ENCODE measurements at regions not wholly inside any gene's neighbourhood (a gene's known extent, or its start where the extent isn't known, plus 50 kb on each side); places are given as distances from the start of the nearest gene placed in this dataset.
"Not testable (repeated sequence)": the region's sequence is repeated elsewhere in the genome, so short reads cannot be mapped to it uniquely, and the experiment has no call there.

DNA sequence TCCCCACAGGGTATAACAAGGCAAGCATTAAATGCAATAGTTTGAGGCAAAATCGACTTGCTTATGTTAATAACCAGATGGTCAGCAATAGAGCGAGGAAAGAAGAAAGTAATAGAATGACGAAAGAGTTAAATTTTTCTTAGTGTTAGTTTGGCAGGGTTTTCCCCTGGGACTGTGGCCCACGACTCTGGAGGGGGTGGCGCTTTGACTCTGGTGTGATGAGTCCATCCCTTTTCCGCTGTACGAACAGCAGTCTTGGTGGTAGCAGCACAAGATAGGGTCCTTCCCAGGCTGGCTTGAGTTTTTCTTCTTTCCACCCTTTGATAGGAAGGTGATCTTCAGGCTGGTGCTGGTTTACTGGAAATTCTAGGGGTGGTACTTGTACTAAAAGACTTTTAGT is 69.2 kb upstream of the GMDS start:
- no peak overlapping the region for H3K4me3 ChIP-seq (ENCODE audit: low read depth, low read length)
- in situ Hi-C loops (cut with HindIII; ENCODE audit: low sequenced_read_pairs), result no loop called here
- DNase-seq (ENCODE audit: low read depth, low spot score), result no peak
- no peak for TF ChIP-seq CTCF (IDR thresholded peaks at IDR 0.05; ENCODE audit: low read depth, low read length)

DNA sequence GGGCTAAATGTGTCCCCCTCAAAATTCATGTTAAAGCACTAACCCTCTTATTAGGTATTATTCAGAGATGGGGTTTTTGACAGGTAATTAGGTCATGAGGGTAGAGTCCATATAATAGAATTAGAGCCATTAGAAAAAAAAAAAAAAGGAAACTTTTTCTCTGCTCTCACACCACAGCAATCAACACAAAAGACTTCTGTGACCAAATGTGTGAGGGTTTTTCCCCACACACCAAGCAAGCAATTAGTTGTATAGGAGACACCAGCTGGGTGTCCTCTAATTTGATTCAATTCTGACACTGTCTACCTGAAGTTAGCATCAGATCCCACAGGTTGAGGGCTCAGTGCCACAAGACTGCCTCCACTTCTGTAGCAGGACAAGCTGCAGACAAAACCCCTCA is 64.6 kb upstream of the GMDS start:
- no peak for TF ChIP-seq CTCF (IDR thresholded peaks at IDR 0.05; ENCODE audit: low read depth, low read length)
- H3K4me3 ChIP-seq (ENCODE audit: low read depth, low read length), result no peak overlapping the region
- in situ Hi-C loops (cut with HindIII; ENCODE audit: low sequenced_read_pairs), result no loop called here
- DNase-seq (ENCODE audit: low read depth, low spot score), result no peak

DNA sequence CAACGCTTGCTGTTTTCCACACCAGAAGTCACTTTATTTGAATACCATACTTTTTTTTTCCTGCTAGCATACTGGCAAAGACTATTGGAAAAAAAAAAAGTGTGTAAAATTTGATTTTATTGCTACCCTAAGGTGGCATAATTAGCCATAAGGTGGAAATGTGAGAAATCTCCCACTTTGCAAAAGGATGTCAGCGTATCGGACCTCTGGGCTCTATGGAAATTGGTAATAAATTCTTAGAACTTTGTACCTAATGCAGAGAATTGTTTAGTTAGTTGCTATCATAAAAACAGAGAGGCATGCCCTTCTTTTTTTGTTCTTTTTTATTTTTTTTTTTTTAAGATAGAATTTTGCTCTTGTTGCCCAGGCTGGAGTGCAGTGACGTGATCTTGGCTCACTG is 63.7 kb upstream of the GMDS start:
- no peak for TF ChIP-seq CTCF (IDR thresholded peaks at IDR 0.05; ENCODE audit: low read depth, low read length)
- no peak for DNase-seq (ENCODE audit: low read depth, low spot score)
- in situ Hi-C loops (cut with HindIII; ENCODE audit: low sequenced_read_pairs), result no loop called here
- no peak overlapping the region for H3K4me3 ChIP-seq (ENCODE audit: low read depth, low read length)

DNA sequence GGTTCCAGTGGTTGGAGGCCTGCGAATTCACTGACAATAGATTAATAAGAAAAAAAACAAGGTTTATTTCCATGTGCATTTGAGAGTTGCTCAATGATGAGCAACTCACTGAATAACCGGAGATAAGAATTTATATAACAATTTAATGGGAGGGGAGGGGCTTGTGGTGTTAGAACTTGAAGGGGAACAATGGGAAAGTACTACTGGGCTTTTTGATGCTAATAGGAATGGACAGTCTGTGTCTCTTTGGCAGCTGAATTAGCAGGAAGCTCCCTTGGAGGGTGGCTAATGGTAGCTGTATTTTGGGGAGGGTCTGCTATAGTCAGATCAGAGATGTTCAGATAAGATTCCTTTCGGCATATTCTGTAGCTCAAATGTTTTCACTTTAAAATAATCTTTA is 62.4 kb upstream of the GMDS start:
- no peak for DNase-seq (ENCODE audit: low read depth, low spot score)
- TF ChIP-seq CTCF (IDR thresholded peaks at IDR 0.05; ENCODE audit: low read depth, low read length), result no peak
- H3K4me3 ChIP-seq (ENCODE audit: low read depth, low read length), result no peak overlapping the region
- in situ Hi-C loops (cut with HindIII; ENCODE audit: low sequenced_read_pairs), result no loop called here

- in situ Hi-C loops (cut with HindIII; ENCODE audit: low sequenced_read_pairs), result no loop called here
- H3K4me3 ChIP-seq (ENCODE audit: low read depth, low read length), result no peak overlapping the region
- no peak for DNase-seq (ENCODE audit: low read depth, low spot score)
- TF ChIP-seq CTCF (IDR thresholded peaks at IDR 0.05; ENCODE audit: low read depth, low read length), result no peak
These were observed 60.5 kb upstream of the GMDS start for GRCh38 chr6:2305951-2306350.

DNA sequence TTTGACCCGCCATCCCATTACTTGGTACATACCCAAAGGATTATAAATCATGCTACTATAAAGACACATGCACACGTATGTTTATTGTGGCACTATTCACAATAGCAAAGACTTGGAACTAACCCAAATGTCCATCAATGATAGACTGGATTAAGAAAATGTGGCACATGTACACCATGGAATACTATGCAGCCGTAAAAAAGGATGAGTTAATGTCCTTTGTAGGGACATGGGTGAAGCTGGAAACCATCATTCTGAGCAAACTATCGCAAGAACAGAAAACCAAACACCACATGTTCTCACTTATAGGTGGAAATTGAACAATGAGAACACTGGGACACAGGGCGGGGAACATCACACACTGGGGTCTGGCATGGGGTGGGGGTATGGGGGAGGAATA is 57.1 kb upstream of the GMDS start:
- DNase-seq (ENCODE audit: low read depth, low spot score); H3K4me3 ChIP-seq (ENCODE audit: low read depth, low read length); in situ Hi-C loops (cut with HindIII; ENCODE audit: low sequenced_read_pairs): not testable (repeated sequence)

DNA sequence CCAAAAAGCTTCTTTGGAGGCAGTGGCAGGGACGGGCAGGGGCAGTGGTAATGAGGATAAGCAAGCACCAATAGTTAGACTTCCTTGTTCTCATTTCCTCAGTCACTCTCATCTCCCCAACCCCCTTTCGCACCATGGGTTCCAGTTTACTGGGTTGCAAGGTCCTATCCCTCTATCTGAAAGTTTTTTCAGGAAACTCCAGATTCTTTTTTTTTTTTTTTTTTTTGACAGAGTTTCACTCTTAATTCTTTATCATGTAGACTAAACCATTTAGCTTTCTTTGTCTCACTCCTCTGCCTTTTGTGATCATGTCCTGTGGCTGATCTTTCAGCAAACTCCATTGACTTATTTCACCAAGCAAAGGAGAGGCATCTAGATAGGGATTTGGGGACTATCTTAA is 51.4 kb upstream of the GMDS start:
- H3K4me3 ChIP-seq (ENCODE audit: low read depth, low read length), result no peak overlapping the region
- DNase-seq (ENCODE audit: low read depth, low spot score), result no peak
- no peak for TF ChIP-seq CTCF (IDR thresholded peaks at IDR 0.05; ENCODE audit: low read depth, low read length)
- in situ Hi-C loops (cut with HindIII; ENCODE audit: low sequenced_read_pairs), result no loop called here
